AG04449 (cell line): ENCODE measurements at regions not wholly inside any gene's neighbourhood (a gene's known extent, or its start where the extent isn't known, plus 50 kb on each side); places are given as distances from the start of the nearest gene placed in this dataset.

Source experiments
- CTCF ChIA-PET: fragments of 350-600 bp; formaldehyde crosslinking; extraction: SDS; loops from one replicate; lab custom pipeline; 2021; ENCODE audit warnings: antibody characterized with exemption; lab: Yijun Ruan, JAX
- POLR2A ChIA-PET: fragments of 400-600, 350-600 bp; formaldehyde crosslinking; extraction: SDS; loops from one replicate; lab custom pipeline; 2020; ENCODE audit warnings: antibody characterized with exemption, inconsistent platforms; lab: Yijun Ruan, JAX
- DNase-seq: peaks from one replicate; pipeline ENCODE4 v3.0.0-alpha.2; 2010; ENCODE audit warnings: low read depth, low spot score
- H3K4me3 ChIP-seq: 2 replicates; pipeline ENCODE4 v1.5.1; 2011; ENCODE audit warnings: low read depth, mild to moderate bottlenecking, control low read depth, low read length
- CTCF ChIP-seq: IDR thresholded peaks from one replicate; pipeline ENCODE4 v1.5.1; 2011; ENCODE audit warnings: mild to moderate bottlenecking, moderate library complexity, low read length, control low read depth, inconsistent platforms; ENCODE audit not compliant: insufficient read depth; ENCODE audit errors: missing control alignments

DNA sequence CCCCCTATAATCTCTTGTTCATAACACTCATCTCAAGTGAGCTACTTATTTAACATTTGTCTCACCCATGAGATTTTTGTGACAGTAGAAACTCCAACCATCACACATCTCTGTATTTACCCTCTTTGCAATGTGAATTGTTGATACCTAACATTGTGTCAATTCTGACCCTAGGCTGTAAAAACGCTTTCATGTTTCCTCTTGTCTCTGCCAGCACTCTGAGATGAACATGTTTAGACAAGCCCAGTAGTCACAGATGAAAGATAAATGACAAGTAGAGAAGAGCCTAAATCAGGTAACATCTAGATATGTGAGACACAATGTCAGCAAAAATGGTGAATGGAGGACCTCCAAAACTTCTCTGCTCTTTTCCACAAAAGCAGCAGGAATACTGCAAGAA, 1254.5 kb upstream of the GOT2 start:
- no peak for TF ChIP-seq CTCF
- no peak overlapping the region for H3K4me3 ChIP-seq
- CTCF ChIA-PET = no interaction called here
- DNase-seq = no peak
- POLR2A ChIA-PET = no interaction called here

- ChIA-PET POLR2A (no interaction called here), CTCF (no interaction called here)
- no peak for DNase-seq
- no peak overlapping the region for H3K4me3 ChIP-seq
- no peak for TF ChIP-seq CTCF
Observed at GRCh38 chr16:59975953-59976352, 1241.8 kb upstream of the GOT2 start.

- no peak for DNase-seq
- CTCF ChIA-PET = no interaction called here
- no peak overlapping the region for H3K4me3 ChIP-seq
- POLR2A ChIA-PET = no interaction called here
- no peak for TF ChIP-seq CTCF
Observed at GRCh38 chr16:59973966-59974365, 1239.8 kb upstream of the GOT2 start.

DNA sequence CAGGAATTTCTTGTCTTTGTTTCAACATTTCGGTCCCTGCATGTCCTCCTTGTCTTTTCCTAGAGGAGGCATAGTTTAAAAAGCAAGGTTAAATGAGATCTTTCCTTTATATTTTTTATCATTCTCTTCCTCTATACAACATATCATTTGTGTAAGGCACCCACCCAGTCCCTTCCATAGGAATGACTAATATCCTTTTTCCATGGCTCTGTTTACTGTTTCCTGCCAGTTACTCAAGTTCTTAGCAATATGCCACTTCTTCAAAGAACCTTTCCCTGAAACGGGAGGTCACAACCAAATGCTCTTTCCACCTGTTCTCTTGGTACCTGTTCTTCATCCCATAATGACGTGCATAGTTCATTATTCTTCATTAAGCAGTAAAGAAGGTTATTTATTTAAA, 1237.1 kb upstream of the GOT2 start:
- no peak for TF ChIP-seq CTCF
- ChIA-PET POLR2A (no interaction called here), CTCF (no interaction called here)
- no peak overlapping the region for H3K4me3 ChIP-seq
- DNase-seq = no peak

GRCh38 chr16:59964232-59964924, 1230.3 kb upstream of the GOT2 start:
- ChIA-PET CTCF (no interaction called here), POLR2A (no interaction called here)
- DNase-seq = no peak
- no peak for TF ChIP-seq CTCF
- H3K4me3 ChIP-seq = no peak overlapping the region

DNA sequence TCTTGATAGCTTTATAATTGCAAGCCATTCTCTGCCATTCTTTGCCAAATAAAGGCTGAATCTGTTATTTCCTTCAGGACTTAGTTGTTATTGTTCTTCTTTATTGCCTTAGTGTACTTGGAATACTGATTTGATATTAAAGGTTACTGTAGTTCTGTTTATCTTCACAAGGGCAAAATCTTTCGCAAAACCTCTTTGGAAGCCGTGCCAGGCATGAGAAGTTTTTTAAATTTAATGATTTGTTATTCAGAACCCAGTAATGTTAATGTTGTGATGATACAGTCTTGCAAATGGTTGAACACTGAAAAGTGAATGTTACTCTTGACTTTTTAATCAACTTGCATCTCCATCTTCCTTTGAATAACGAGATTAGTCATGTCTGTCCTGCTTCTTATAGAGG, 1225.2 kb upstream of the GOT2 start:
- no peak overlapping the region for H3K4me3 ChIP-seq
- CTCF ChIA-PET = no interaction called here
- DNase-seq = no peak
- POLR2A ChIA-PET = no interaction called here
- TF ChIP-seq CTCF = no peak
